GM12878 (cell line): ENCODE measurements at regions not wholly inside any gene's neighbourhood (a gene's known extent, or its start where the extent isn't known, plus 50 kb on each side); places are given as distances from the start of the nearest gene placed in this dataset.

Experiments
- ATAC-seq: fragments of 200-7000 bp; cut with Tn5 transposase; 3 replicates; pipeline ENCODE4 v1.9.1; 2020; ENCODE audit warnings: mild to moderate bottlenecking, moderate library complexity
- BruUV-seq: library from RNA; stranded (reverse); fragments of 400-500 nt; replicated peaks from 2 replicates; lab custom pipeline; 2021; lab: Mats Ljungman, UMichigan
- CTCF ChIA-PET: fragments of 300-600 bp; sonication (Branson Sonifier 250); formaldehyde crosslinking; extraction: SDS; loops from one replicate; lab custom pipeline; 2021; ENCODE audit warnings: inconsistent platforms; lab: Yijun Ruan, JAX
- POLR2A ChIA-PET: fragments of 350-600 bp; formaldehyde crosslinking; extraction: SDS; loops from one replicate; lab custom pipeline; 2021; ENCODE audit warnings: inconsistent platforms; lab: Charles Lee
- RAD21 ChIA-PET: fragments of 300-600 bp; sonication (Branson Sonifier 250); formaldehyde crosslinking; loops from one replicate; lab custom pipeline; 2023; ENCODE audit warnings: antibody characterized with exemption; ENCODE audit not compliant: unreplicated experiment; lab: Charles Lee
- SMC1A ChIA-PET: fragments of 300-600 bp; sonication (Branson Sonifier 250); formaldehyde crosslinking; loops from one replicate; lab custom pipeline; 2023; ENCODE audit not compliant: unreplicated experiment, uncharacterized antibody; lab: Charles Lee
- DNase-seq: peaks from one replicate; pipeline ENCODE4 v3.0.0-alpha.2; 2011; ENCODE audit warnings: low read depth, low spot score
- FAIRE-seq: peaks from 3 replicates; lab custom pipeline; 2011; peaks lifted over from hg19 to GRCh38; lab: Jason Lieb, UNC
- H2AFZ ChIP-seq: 2 replicates; pipeline ENCODE4 v1.6.0; 2011; ENCODE audit warnings: low read depth, low read length, control low read depth; ENCODE audit not compliant: control insufficient read depth
- H3K27ac ChIP-seq: 2 replicates; pipeline ENCODE4 v1.5.1; 2011; ENCODE audit warnings: control low read depth; ENCODE audit not compliant: control insufficient read depth, insufficient read depth
- H3K27me3 ChIP-seq, 2 experiments: replicated peaks in 1 of 2; 2 replicates each; pipeline versions ENCODE4 v1.6.0 to v1.6.1; 2011; ENCODE audit warnings: low read length in 1 of 2; ENCODE audit not compliant: control insufficient read depth in 2 of 2, insufficient read depth in 2 of 2
- H3K36me3 ChIP-seq, 2 experiments: 2 replicates each; pipeline ENCODE4 v1.5.1; 2011; ENCODE audit warnings: low read length in 1 of 2; ENCODE audit not compliant: control insufficient read depth in 2 of 2, insufficient read depth in 2 of 2
- H3K4me1 ChIP-seq: 2 replicates; pipeline ENCODE4 v1.6.1; 2011; ENCODE audit warnings: mild to moderate bottlenecking, low read length, moderate library complexity, mixed read lengths; ENCODE audit not compliant: control insufficient read depth, insufficient read depth
- H3K4me2 ChIP-seq: 2 replicates; pipeline ENCODE4 v1.6.0; 2011; ENCODE audit warnings: control low read depth; ENCODE audit not compliant: control insufficient read depth, insufficient read depth
- H3K4me3 ChIP-seq: fragments of 200-600 bp; sonication (generic); 2 replicates; pipeline ENCODE4 v1.5.1; 2016
- H3K79me2 ChIP-seq: 2 replicates; pipeline ENCODE4 v1.6.0; 2011; ENCODE audit warnings: low read length; ENCODE audit not compliant: control insufficient read depth, insufficient read depth
- H3K9ac ChIP-seq: 2 replicates; pipeline ENCODE4 v1.8.0; 2011; ENCODE audit warnings: low read length, control low read depth, mixed read lengths; ENCODE audit not compliant: control insufficient read depth, insufficient read depth
- H3K9me3 ChIP-seq: replicated peaks from 3 replicates; pipeline ENCODE4 v1.5.1; 2011; ENCODE audit warnings: mild to moderate bottlenecking, low read length; ENCODE audit not compliant: control insufficient read depth, insufficient read depth
- H4K20me1 ChIP-seq: 2 replicates; pipeline ENCODE4 v1.6.0; 2011; ENCODE audit not compliant: control insufficient read depth, insufficient read depth
- CHD2 ChIP-seq: IDR thresholded peaks from 2 replicates; pipeline ENCODE4 v1.6.1; 2011; ENCODE audit warnings: low read depth, low read length, improper control_type of control experiment, borderline replicate concordance
- CREB1 ChIP-seq: IDR thresholded peaks from 2 replicates; pipeline ENCODE4 v1.6.1; 2012; ENCODE audit warnings: low read depth, mild to moderate bottlenecking, inconsistent platforms
- CREM ChIP-seq: IDR thresholded peaks from 2 replicates; pipeline ENCODE4 v1.6.1; 2014; ENCODE audit warnings: antibody characterized with exemption, low read depth
- ESRRA ChIP-seq: IDR thresholded peaks from 2 replicates; pipeline ENCODE4 v1.6.1; 2012; ENCODE audit warnings: mild to moderate bottlenecking, low read length, improper control_type of control experiment
- LARP7 ChIP-seq: fragments of 450-650 bp; IDR thresholded peaks from 2 replicates; pipeline ENCODE4 v1.6.1; 2017; ENCODE audit warnings: mild to moderate bottlenecking
- PML ChIP-seq: IDR thresholded peaks from 2 replicates; pipeline ENCODE4 v1.6.1; 2012; ENCODE audit warnings: low read length, inconsistent platforms
- POLR2A ChIP-seq: IDR thresholded peaks from 2 replicates; pipeline ENCODE4 v1.6.1; 2011; ENCODE audit warnings: low read depth, mild to moderate bottlenecking, low read length
- RAD21 ChIP-seq: IDR thresholded peaks from 2 replicates; pipeline ENCODE4 v1.6.1; 2011; ENCODE audit warnings: mild to moderate bottlenecking, low read depth, low read length, moderate library complexity; ENCODE audit not compliant: insufficient read depth
- YY1 ChIP-seq: IDR thresholded peaks from 2 replicates; pipeline ENCODE4 v1.6.1; 2011; ENCODE audit warnings: low read depth, mild to moderate bottlenecking, low read length
- ZBTB40 ChIP-seq: fragments of 450-650 bp; IDR thresholded peaks from 2 replicates; pipeline ENCODE4 v1.6.1; 2016; ENCODE audit warnings: mild to moderate bottlenecking, moderate library complexity, borderline replicate concordance
- WGBS: methylation state at CpG from one replicate; pipeline ENCODE4 v1.1.6; 2016; ENCODE audit warnings: low lambda C conversion rate; ENCODE audit not compliant: insufficient replicate concordance, insufficient coverage; ENCODE audit errors: missing lambda C conversion rate; 5-methylcytosine and 5-hydroxymethylcytosine counted together
- in situ Hi-C: fragments of 300-500 bp; cut with MboI; formaldehyde crosslinking; loops from 9 replicates; pipeline ENCODE4 v1.14.3; 2018; ENCODE audit warnings: mixed read lengths
- intact Hi-C: fragments of 100-400 bp; cut with micrococcal nuclease; formaldehyde crosslinking; loops from one replicate; pipeline ENCODE4 v1.14.2; 2022; ENCODE audit not compliant: unreplicated experiment

DNA sequence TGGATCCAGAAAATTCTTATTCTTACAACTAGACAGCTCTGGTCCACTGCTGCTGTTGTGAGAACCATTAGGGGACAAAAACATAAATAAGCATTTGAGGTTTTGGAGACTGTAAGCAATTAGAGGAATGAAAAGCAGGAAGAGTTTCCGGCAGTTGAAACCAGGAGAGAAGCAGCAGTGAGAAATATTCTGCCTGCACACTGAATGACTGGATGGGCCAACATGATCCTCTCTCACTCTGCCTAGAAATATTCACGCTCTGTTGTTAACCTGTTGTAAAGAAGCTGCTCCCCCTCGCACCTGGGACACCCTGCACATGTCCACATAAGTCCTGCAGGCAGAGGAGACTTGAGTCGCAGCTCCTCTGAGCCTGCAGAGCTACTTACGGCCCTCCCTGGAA lies 60.4 kb upstream of the RNF152 start:
- H3K79me2 ChIP-seq: no peaks in the 10 kb centered on the region
- ATAC-seq (no peak), DNase-seq (no peak)
- ChIA-PET SMC1A (interaction anchor here (1.3 to 2.1 kb wide), 4 partner anchors 11 to 179 kb away, joined by 4 to 14 read pairs (median 6); no protein-coding TSS in a partner anchor), POLR2A (interaction anchor here (1.6 kb wide), 1 partner anchor 27 kb away, joined by 4 read pairs; no protein-coding TSS in a partner anchor), CTCF (interaction anchor here (0.6 to 1.2 kb wide), 5 partner anchors 9 to 1180 kb away, joined by 3 to 5 read pairs (median 3); no protein-coding TSS in a partner anchor)
- BruUV-seq: no TSS peak
- H2AFZ ChIP-seq: no peak overlapping the region
- in situ Hi-C loops: no loop called here
- no peak overlapping the region for H3K4me3 ChIP-seq
- intact Hi-C loops: no loop called here
- no peaks in the 10 kb centered on the region for H3K36me3 ChIP-seq
- no peak overlapping the region for H3K9ac ChIP-seq
- H3K27me3 ChIP-seq: no peaks in the 10 kb centered on the region
- peaks cover 12% of the 10 kb centered on the region for H3K4me1 ChIP-seq
- H3K27ac ChIP-seq: no peak overlapping the region
- no peaks in the 10 kb centered on the region for H4K20me1 ChIP-seq
- no peak for TF ChIP-seq RAD21
- TF ChIP-seq ZBTB40: no peak
- no peak for TF ChIP-seq YY1
- no peak for TF ChIP-seq CHD2
- TF ChIP-seq LARP7: no peak
- TF ChIP-seq CREB1: no peak
- no peak for TF ChIP-seq ESRRA
- no peak for TF ChIP-seq CREM
- TF ChIP-seq PML: no peak
- TF ChIP-seq POLR2A: no peak
- TF ChIP-seq, all 136 proteins: peak for 0
- peaks cover 11% of the 10 kb centered on the region; the same call in 2 of the 3 replicates for H3K9me3 ChIP-seq
- FAIRE-seq: no peak
- no peak overlapping the region for H3K4me2 ChIP-seq
- 97% methylated on average over 5 of the region's 5 CpGs for WGBS
- RAD21 ChIA-PET: interaction anchor here (1.5 kb wide), 1 partner anchor 11 kb away, joined by 4 read pairs; no protein-coding TSS in a partner anchor
